Natural killer cell (primary cell): ENCODE measurements at regions not wholly inside any gene's neighbourhood (a gene's known extent, or its start where the extent isn't known, plus 50 kb on each side); places are given as distances from the start of the nearest gene placed in this dataset.

Experiments
- ATAC-seq, 3 donors: fragments of 150-1000 bp in 2 of 3; fragments of 200-7000 bp in 1 of 3; cut with Tn5 transposase; 1 replicate in 1 of 3; 2 replicates in 2 of 3; pipeline ENCODE4 v1.10.0; 2021; ENCODE audit warnings: mild to moderate bottlenecking in 2 of 3, moderate library complexity in 2 of 3
- DNase-seq, 2 donors: peaks; one replicate each; pipeline versions ENCODE4 v3.0.0 to v3.0.0-alpha.2; 2013 to 2021; ENCODE audit warnings: mixed read lengths in 1 of 2
- H3K27ac ChIP-seq: one replicate; pipeline ENCODE4 v1.5.1; 2013; ENCODE audit warnings: mild to moderate bottlenecking, low read length
- H3K27me3 ChIP-seq: one replicate; pipeline ENCODE4 v1.6.1; 2013; ENCODE audit warnings: low read length; ENCODE audit not compliant: control insufficient read depth, insufficient read depth
- H3K36me3 ChIP-seq: one replicate; pipeline ENCODE4 v1.6.1; 2013; ENCODE audit warnings: low read length; ENCODE audit not compliant: control insufficient read depth, insufficient read depth
- H3K4me1 ChIP-seq: one replicate; pipeline ENCODE4 v1.6.1; 2013; ENCODE audit warnings: low read length; ENCODE audit not compliant: control insufficient read depth, insufficient read depth
- H3K4me3 ChIP-seq: one replicate; pipeline ENCODE4 v1.5.1; 2013; ENCODE audit warnings: low read length
- H3K9me3 ChIP-seq: one replicate; pipeline ENCODE4 v1.6.1; 2013; ENCODE audit warnings: low read length; ENCODE audit not compliant: control insufficient read depth, insufficient read depth
- H3K27ac Mint-ChIP-seq, 2 donors: one replicate each; pipeline ENCODE4 v1.8.0; 2022; ENCODE audit warnings: mild to moderate bottlenecking in 2 of 2, mixed read lengths in 2 of 2, moderate library complexity in 1 of 2
- H3K27me3 Mint-ChIP-seq, 2 donors: one replicate each; pipeline ENCODE4 v1.8.0; 2022; ENCODE audit warnings: low read depth in 2 of 2, mixed read lengths in 2 of 2
- H3K36me3 Mint-ChIP-seq: one replicate; pipeline ENCODE4 v1.8.0; 2022; ENCODE audit warnings: mixed read lengths
- H3K4me1 Mint-ChIP-seq, 2 donors: one replicate each; pipeline ENCODE4 v1.8.0; 2022; ENCODE audit warnings: mixed read lengths in 2 of 2
- H3K4me3 Mint-ChIP-seq: one replicate; pipeline ENCODE4 v1.8.0; 2022; ENCODE audit warnings: mild to moderate bottlenecking, moderate library complexity, mixed read lengths
- H3K9me3 Mint-ChIP-seq, 2 donors: one replicate each; pipeline ENCODE4 v1.8.0; 2022; ENCODE audit warnings: mixed read lengths in 2 of 2
- WGBS: methylation state at CpG from one replicate; pipeline ENCODE4 v1.1.7; 2013; ENCODE audit warnings: missing lambda C conversion rate; ENCODE audit not compliant: insufficient coverage; 5-methylcytosine and 5-hydroxymethylcytosine counted together
- intact Hi-C: fragments of 100-400 bp; cut with micrococcal nuclease; formaldehyde crosslinking; loops from one replicate; pipeline ENCODE4 v1.14.2; 2022
- TF ChIP-seq, protein P1 (sequence below): fragments of 200-600 bp; IDR thresholded peaks from one replicate; pipeline ENCODE4 v1.8.0; 2022; ENCODE audit warnings: antibody characterized with exemption

- no peaks in the 10 kb centered on the region for H3K9me3 Mint-ChIP-seq
- no peaks in the 10 kb centered on the region for H3K4me1 ChIP-seq
- H3K36me3 Mint-ChIP-seq: no peaks in the 10 kb centered on the region
- H3K27me3 ChIP-seq: no peaks in the 10 kb centered on the region
- DNase-seq (no peak), ATAC-seq (no peak)
- no peak overlapping the region for H3K4me3 ChIP-seq
- H3K27ac ChIP-seq: no peak overlapping the region
- no CpG with 5 or more reads among the region's 2 CpGs for WGBS
- no peaks in the 10 kb centered on the region for H3K27me3 Mint-ChIP-seq
- H3K9me3 ChIP-seq: no peaks in the 10 kb centered on the region
- H3K4me3 Mint-ChIP-seq: no peak overlapping the region
- TF ChIP-seq, protein P1, sequence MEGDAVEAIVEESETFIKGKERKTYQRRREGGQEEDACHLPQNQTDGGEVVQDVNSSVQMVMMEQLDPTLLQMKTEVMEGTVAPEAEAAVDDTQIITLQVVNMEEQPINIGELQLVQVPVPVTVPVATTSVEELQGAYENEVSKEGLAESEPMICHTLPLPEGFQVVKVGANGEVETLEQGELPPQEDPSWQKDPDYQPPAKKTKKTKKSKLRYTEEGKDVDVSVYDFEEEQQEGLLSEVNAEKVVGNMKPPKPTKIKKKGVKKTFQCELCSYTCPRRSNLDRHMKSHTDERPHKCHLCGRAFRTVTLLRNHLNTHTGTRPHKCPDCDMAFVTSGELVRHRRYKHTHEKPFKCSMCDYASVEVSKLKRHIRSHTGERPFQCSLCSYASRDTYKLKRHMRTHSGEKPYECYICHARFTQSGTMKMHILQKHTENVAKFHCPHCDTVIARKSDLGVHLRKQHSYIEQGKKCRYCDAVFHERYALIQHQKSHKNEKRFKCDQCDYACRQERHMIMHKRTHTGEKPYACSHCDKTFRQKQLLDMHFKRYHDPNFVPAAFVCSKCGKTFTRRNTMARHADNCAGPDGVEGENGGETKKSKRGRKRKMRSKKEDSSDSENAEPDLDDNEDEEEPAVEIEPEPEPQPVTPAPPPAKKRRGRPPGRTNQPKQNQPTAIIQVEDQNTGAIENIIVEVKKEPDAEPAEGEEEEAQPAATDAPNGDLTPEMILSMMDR: no peak
- H3K4me1 Mint-ChIP-seq: peaks cover 0 to 4% of the 10 kb centered on the region in 2 donors
- H3K36me3 ChIP-seq: no peaks in the 10 kb centered on the region
- intact Hi-C loops: no loop called here
- H3K27ac Mint-ChIP-seq: no peak overlapping the region
Observed at GRCh38 chr4:125370478-125370877, 55.7 kb downstream of the FAT4 start.

DNA sequence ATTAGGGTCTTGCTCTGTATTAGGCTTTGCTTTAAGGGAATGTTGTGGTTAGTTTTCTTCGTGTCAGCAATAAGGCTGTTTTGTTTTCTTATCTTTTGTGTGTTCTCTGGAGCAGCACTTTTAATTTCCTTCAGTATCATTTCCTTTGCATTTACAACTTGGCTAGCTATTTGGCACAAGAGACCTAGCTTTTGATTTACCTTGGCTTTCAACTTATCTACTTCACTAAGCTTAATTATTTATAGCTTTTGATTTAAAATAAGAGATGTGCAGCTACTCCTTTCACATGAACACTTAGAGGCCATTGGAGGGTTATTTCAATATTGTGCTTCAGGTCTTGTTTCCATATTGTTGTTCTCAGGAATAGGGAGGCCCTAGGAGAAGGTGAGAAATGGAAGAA, 68.2 kb downstream of the FAT4 start:
- intact Hi-C loops: no loop called here
- Mint-ChIP-seq H3K9me3 (no peaks in the 10 kb centered on the region), H3K27me3 (no peaks in the 10 kb centered on the region), H3K4me1 (no peaks in the 10 kb centered on the region), H3K4me3 (no peak overlapping the region), H3K36me3 (no peaks in the 10 kb centered on the region), H3K27ac (no peak overlapping the region)
- no peaks in the 10 kb centered on the region for H3K36me3 ChIP-seq
- H3K9me3 ChIP-seq: no peaks in the 10 kb centered on the region
- DNase-seq (no peak), ATAC-seq (no peak)
- H3K4me1 ChIP-seq: no peaks in the 10 kb centered on the region
- H3K27me3 ChIP-seq: no peaks in the 10 kb centered on the region
- TF ChIP-seq, protein P1: no peak
- no CpG with 5 or more reads among the region's 1 CpG for WGBS
- no peak overlapping the region for H3K27ac ChIP-seq
- H3K4me3 ChIP-seq: no peak overlapping the region

DNA sequence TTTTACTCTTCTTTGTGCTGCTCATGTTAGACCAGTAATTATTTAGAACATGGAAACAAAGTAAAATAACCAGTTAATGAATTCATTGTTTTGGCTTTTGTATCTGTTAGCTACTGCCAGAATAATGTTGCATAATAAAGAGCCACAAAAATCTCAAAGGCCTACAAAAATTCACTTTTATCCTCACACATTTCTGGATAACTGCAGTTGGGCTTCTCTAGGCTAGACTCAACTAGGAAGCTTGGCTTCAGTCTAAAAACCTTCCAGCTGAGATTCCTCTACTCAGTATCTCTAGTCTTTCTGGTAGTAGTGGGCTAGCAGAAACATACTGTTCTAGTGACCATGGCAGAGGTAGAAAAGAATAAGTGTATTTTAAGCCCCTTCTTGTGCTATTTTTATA, 73.0 kb downstream of the FAT4 start:
- Mint-ChIP-seq H3K36me3 (no peaks in the 10 kb centered on the region), H3K9me3 (no peaks in the 10 kb centered on the region), H3K4me1 (peaks cover 22 to 27% of the 10 kb centered on the region in 2 donors), H3K4me3 (no peak overlapping the region), H3K27me3 (no peaks in the 10 kb centered on the region), H3K27ac (no peak overlapping the region)
- Histone ChIP-seq H3K36me3 (no peaks in the 10 kb centered on the region), H3K27me3 (no peaks in the 10 kb centered on the region), H3K27ac (no peak overlapping the region), H3K4me1 (peaks cover 2% of the 10 kb centered on the region), H3K9me3 (no peaks in the 10 kb centered on the region), H3K4me3 (no peak overlapping the region)
- no peak for ATAC-seq
- TF ChIP-seq, protein P1: no peak
- intact Hi-C loops: no loop called here
- DNase-seq: no peak

- Histone ChIP-seq H3K27ac (no peak overlapping the region), H3K9me3 (no peaks in the 10 kb centered on the region), H3K4me3 (no peak overlapping the region), H3K4me1 (peaks cover 2% of the 10 kb centered on the region), H3K27me3 (no peaks in the 10 kb centered on the region), H3K36me3 (no peaks in the 10 kb centered on the region)
- WGBS: no CpG with 5 or more reads among the region's 1 CpG
- ATAC-seq: no peak
- Mint-ChIP-seq H3K36me3 (no peaks in the 10 kb centered on the region), H3K27me3 (no peaks in the 10 kb centered on the region), H3K4me3 (no peak overlapping the region), H3K4me1 (peaks cover 26 to 31% of the 10 kb centered on the region in 2 donors), H3K27ac (no peak overlapping the region), H3K9me3 (no peaks in the 10 kb centered on the region)
- no peak for DNase-seq
- intact Hi-C loops: no loop called here
- TF ChIP-seq, protein P1: no peak
Observed at GRCh38 chr4:125388613-125389012, 73.9 kb downstream of the FAT4 start.
